DND-41 (cell line): ENCODE measurements at regions not wholly inside any gene's neighbourhood (a gene's known extent, or its start where the extent isn't known, plus 50 kb on each side); places are given as distances from the start of the nearest gene placed in this dataset.

Experiments
- ATAC-seq: fragments of 200-7000 bp; cut with Tn5 transposase; 3 replicates; pipeline ENCODE4 v1.9.1; 2021; ENCODE audit warnings: low read depth; ENCODE audit not compliant: insufficient read depth
- DNase-seq: peaks from one replicate; pipeline ENCODE4 v3.0.0-alpha.2; 2020
- H2AFZ ChIP-seq: 2 replicates; pipeline ENCODE4 v1.6.0; 2012; ENCODE audit warnings: low read depth, low read length
- H3K27ac ChIP-seq: 2 replicates; pipeline ENCODE4 v1.5.1; 2012; ENCODE audit warnings: low read length, inconsistent platforms
- H3K27me3 ChIP-seq: fragments of 200-600 bp; sonication (generic); 2 replicates; pipeline ENCODE4 v1.6.0; 2012; ENCODE audit warnings: low read length, mild to moderate bottlenecking, inconsistent platforms; ENCODE audit not compliant: insufficient read depth, poor library complexity
- H3K36me3 ChIP-seq: 2 replicates; pipeline ENCODE4 v1.5.1; 2012; ENCODE audit warnings: low read length, inconsistent platforms; ENCODE audit not compliant: insufficient read depth
- H3K4me1 ChIP-seq: 2 replicates; pipeline ENCODE4 v1.5.1; 2012; ENCODE audit warnings: mild to moderate bottlenecking, low read length; ENCODE audit not compliant: insufficient read depth
- H3K4me2 ChIP-seq: 2 replicates; pipeline ENCODE4 v1.6.0; 2012; ENCODE audit warnings: mild to moderate bottlenecking, moderate library complexity, low read length, inconsistent platforms; ENCODE audit not compliant: insufficient read depth
- H3K4me3 ChIP-seq, 2 experiments: fragments of 200-600 bp in 1 of 2; shearing (Covaris generic) in 1 of 2; 2 replicates each; pipeline ENCODE4 v1.5.1; 2012 to 2016; ENCODE audit warnings: inconsistent platforms in 2 of 2, low read length in 2 of 2, mild to moderate bottlenecking in 2 of 2, low read depth in 1 of 2, moderate library complexity in 1 of 2
- H3K79me2 ChIP-seq: 2 replicates; pipeline ENCODE4 v1.6.0; 2012; ENCODE audit warnings: low read length, inconsistent platforms; ENCODE audit not compliant: insufficient read depth
- H3K9ac ChIP-seq: 2 replicates; pipeline ENCODE4 v1.6.0; 2012; ENCODE audit warnings: low read depth, mild to moderate bottlenecking, inconsistent platforms, low read length, moderate library complexity
- H3K9me3 ChIP-seq: 2 replicates; pipeline ENCODE4 v1.5.1; 2012; ENCODE audit warnings: low read length, moderate library complexity, mild to moderate bottlenecking, inconsistent platforms; ENCODE audit not compliant: insufficient read depth, severe bottlenecking
- H4K20me1 ChIP-seq: 2 replicates; pipeline ENCODE4 v1.6.0; 2012; ENCODE audit warnings: low read length; ENCODE audit not compliant: insufficient read depth
- EZH2 ChIP-seq: IDR thresholded peaks from 3 replicates; pipeline ENCODE4 v1.6.1; 2012; ENCODE audit warnings: borderline replicate concordance, low read depth, mild to moderate bottlenecking, moderate library complexity, low read length, inconsistent platforms; ENCODE audit not compliant: severe bottlenecking
- TF ChIP-seq, protein P1 (sequence below): IDR thresholded peaks from 2 replicates; pipeline ENCODE4 v1.5.1; 2012; ENCODE audit warnings: borderline replicate concordance, low read length, moderate library complexity, mild to moderate bottlenecking; ENCODE audit not compliant: poor library complexity, severe bottlenecking; ENCODE audit errors: extremely low read depth

DNA sequence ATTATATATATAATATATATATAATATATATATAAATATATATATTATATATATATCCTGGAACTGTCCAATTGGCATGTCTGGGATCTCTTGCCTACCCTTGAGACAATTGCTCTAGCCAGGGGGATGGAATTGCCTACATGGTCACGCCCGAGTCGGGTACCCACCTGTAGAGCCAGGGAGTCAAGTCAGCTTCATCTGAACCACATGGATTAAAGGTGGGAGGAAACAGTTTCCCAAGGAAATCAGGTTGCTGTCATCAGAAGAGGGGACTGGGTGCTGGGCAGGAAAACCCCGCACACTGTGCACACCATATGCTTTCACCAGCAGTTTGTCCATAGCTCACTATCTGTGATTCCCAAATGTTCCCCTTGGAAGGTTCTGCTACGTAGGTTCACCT lies 252.5 kb upstream of the NOX3 start:
- no peaks in the 10 kb centered on the region for H3K27me3 ChIP-seq
- H3K9me3 ChIP-seq = no peaks in the 10 kb centered on the region
- ATAC-seq = no peak

DNA sequence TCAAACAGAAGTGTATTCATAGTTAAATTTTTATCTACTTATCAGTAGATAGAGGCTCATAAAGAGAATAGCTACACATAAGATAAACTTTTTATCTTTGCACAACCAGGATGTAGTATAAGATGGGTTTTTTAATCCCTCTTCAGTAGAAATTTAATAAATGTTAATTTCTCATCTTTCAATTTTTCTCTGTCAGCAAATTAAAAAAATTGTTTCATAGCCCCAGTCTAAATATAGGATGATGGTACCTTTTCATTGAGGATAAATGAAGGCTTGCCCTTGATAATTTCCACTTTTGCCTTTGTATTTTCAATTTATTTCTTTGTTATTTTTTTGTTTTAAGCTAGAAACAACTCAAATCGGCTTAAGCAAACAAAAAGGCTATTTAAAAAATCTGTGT lies 251.2 kb upstream of the NOX3 start:
- no peaks in the 10 kb centered on the region for H3K36me3 ChIP-seq
- H4K20me1 ChIP-seq = no peaks in the 10 kb centered on the region
- no peaks in the 10 kb centered on the region for H3K4me1 ChIP-seq
- no peak overlapping the region for H2AFZ ChIP-seq
- no peak overlapping the region for H3K9ac ChIP-seq
- DNase-seq = no peak
- H3K79me2 ChIP-seq = no peaks in the 10 kb centered on the region
- H3K27me3 ChIP-seq = no peaks in the 10 kb centered on the region
- no peaks in the 10 kb centered on the region for H3K9me3 ChIP-seq
- TF ChIP-seq EZH2 = no peak
- TF ChIP-seq, protein P1, sequence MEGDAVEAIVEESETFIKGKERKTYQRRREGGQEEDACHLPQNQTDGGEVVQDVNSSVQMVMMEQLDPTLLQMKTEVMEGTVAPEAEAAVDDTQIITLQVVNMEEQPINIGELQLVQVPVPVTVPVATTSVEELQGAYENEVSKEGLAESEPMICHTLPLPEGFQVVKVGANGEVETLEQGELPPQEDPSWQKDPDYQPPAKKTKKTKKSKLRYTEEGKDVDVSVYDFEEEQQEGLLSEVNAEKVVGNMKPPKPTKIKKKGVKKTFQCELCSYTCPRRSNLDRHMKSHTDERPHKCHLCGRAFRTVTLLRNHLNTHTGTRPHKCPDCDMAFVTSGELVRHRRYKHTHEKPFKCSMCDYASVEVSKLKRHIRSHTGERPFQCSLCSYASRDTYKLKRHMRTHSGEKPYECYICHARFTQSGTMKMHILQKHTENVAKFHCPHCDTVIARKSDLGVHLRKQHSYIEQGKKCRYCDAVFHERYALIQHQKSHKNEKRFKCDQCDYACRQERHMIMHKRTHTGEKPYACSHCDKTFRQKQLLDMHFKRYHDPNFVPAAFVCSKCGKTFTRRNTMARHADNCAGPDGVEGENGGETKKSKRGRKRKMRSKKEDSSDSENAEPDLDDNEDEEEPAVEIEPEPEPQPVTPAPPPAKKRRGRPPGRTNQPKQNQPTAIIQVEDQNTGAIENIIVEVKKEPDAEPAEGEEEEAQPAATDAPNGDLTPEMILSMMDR = no peak
- no peak for ATAC-seq
- H3K4me2 ChIP-seq = no peak overlapping the region
- no peak overlapping the region for H3K27ac ChIP-seq
- no peak overlapping the region for H3K4me3 ChIP-seq

More for the DNA sequence above, 252.5 kb upstream of the NOX3 start:
- Histone ChIP-seq H4K20me1 (no peaks in the 10 kb centered on the region), H3K9ac (no peak overlapping the region), H3K27ac (no peak overlapping the region), H3K4me2 (no peak overlapping the region), H2AFZ (no peak overlapping the region), H3K79me2 (no peaks in the 10 kb centered on the region), H3K4me3 (no peak overlapping the region), H3K4me1 (no peaks in the 10 kb centered on the region), H3K36me3 (no peaks in the 10 kb centered on the region)
- TF ChIP-seq, protein P1 = no peak
- TF ChIP-seq EZH2 = no peak
- DNase-seq = no peak

DNA sequence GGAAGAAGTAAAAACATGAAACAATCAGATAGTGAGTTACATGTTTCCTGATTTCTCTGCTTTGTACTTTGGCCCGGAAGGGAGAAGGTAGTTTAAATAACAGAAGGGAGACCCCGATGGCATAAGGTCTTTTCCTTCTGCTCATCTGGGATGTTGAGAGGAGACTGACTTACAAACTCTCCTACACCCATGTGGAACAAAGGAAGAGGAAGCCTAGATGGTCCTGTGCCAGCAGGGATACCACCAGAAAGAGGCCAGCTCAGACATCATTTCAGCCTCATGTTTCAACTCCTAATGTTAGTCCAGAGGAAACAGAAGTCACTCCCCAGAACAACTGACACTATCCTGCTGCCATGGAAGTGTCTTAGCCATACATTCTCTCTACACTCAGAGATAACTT lies 250.7 kb upstream of the NOX3 start:
- Histone ChIP-seq H3K4me1 (no peaks in the 10 kb centered on the region), H3K4me2 (no peak overlapping the region), H3K9me3 (no peaks in the 10 kb centered on the region), H3K27me3 (no peaks in the 10 kb centered on the region), H3K36me3 (no peaks in the 10 kb centered on the region), H3K9ac (no peak overlapping the region), H3K27ac (no peak overlapping the region), H3K4me3 (no peak overlapping the region), H2AFZ (no peak overlapping the region), H4K20me1 (no peaks in the 10 kb centered on the region), H3K79me2 (no peaks in the 10 kb centered on the region)
- TF ChIP-seq EZH2 = no peak
- TF ChIP-seq, protein P1 = no peak
- ATAC-seq (no peak), DNase-seq (no peak)

DNA sequence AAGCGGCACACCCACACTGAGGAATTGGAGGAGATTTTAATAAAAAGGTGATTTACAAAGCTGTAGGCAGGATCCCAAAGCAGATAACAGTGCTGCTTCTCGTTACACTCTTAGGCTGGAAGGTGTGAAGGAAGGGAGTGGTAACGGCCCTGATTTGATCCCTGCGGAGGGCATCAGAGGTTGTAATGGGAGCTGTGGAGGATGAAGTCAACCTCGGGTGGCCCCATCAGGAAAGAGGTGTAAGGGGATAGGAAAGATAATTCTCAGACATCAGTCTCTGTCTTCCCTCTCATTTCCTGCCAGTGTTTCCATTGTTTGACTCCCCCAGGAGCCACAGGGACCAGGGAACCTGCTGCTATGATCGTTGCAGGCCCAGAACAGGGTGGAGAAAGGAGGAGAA lies 245.7 kb upstream of the NOX3 start:
- no peaks in the 10 kb centered on the region for H3K27me3 ChIP-seq
- H3K4me2 ChIP-seq = no peak overlapping the region
- no peak overlapping the region for H3K9ac ChIP-seq
- no peak overlapping the region for H2AFZ ChIP-seq
- no peak for ATAC-seq
- no peak overlapping the region for H3K4me3 ChIP-seq
- no peaks in the 10 kb centered on the region for H3K79me2 ChIP-seq
- H3K36me3 ChIP-seq = no peaks in the 10 kb centered on the region
- H4K20me1 ChIP-seq = no peaks in the 10 kb centered on the region
- no peak overlapping the region for H3K27ac ChIP-seq
- H3K9me3 ChIP-seq = no peaks in the 10 kb centered on the region
- TF ChIP-seq EZH2 = no peak
- TF ChIP-seq, protein P1 = no peak
- H3K4me1 ChIP-seq = no peaks in the 10 kb centered on the region
- DNase-seq = no peak
